Hematopoietic multipotent progenitor cell treated with erythropoietin and hydrocortisone succinate and interleukin-3 and kit ligand, for 6 days (in vitro differentiated cells): ENCODE measurements at regions not wholly inside any gene's neighbourhood (a gene's known extent, or its start where the extent isn't known, plus 50 kb on each side); places are given as distances from the start of the nearest gene placed in this dataset.

Experiments
- DNase-seq: peaks from one replicate; pipeline ENCODE4 v3.0.0-alpha.2; 2015

GRCh38 chr13:111597618-111598017 lies 277.2 kb downstream of the TEX29 start:
- DNase-seq = no peak

- DNase-seq = no peak
These were observed 278.3 kb downstream of the TEX29 start for GRCh38 chr13:111598747-111599146.

- no peak for DNase-seq
These were observed 279.3 kb downstream of the TEX29 start for GRCh38 chr13:111599791-111600190.

- DNase-seq = no peak
These were observed 282.4 kb downstream of the TEX29 start for GRCh38 chr13:111602874-111603273.

- no peak for DNase-seq
These were observed 283.7 kb downstream of the TEX29 start for GRCh38 chr13:111604097-111604496.

GRCh38 chr13:111608556-111608955 lies 288.1 kb downstream of the TEX29 start:
- no peak for DNase-seq

- DNase-seq = no peak
These were observed 289.2 kb downstream of the TEX29 start for GRCh38 chr13:111609631-111610030.

GRCh38 chr13:111610081-111610480 lies 289.6 kb downstream of the TEX29 start:
- DNase-seq = no peak

DNA sequence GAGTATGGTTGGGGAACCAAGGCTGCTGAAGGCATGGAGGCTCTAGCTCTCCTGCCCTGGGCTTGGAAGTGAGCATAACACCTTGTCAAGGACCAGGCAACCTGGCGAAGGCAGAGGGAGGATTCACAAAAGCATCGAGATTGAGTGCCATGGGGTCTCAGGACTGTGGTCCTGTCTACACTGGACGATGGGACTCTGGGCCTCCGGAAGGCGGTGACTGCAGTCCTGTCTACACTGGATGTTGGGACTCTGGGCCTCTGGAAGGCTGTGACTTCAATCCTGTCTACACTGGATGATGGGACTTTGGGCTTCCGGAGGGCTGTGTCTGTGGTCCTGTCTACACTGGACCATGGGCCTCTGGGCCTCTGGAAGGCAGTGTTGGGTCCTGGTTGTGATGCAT lies 290.4 kb downstream of the TEX29 start:
- no peak for DNase-seq

DNA sequence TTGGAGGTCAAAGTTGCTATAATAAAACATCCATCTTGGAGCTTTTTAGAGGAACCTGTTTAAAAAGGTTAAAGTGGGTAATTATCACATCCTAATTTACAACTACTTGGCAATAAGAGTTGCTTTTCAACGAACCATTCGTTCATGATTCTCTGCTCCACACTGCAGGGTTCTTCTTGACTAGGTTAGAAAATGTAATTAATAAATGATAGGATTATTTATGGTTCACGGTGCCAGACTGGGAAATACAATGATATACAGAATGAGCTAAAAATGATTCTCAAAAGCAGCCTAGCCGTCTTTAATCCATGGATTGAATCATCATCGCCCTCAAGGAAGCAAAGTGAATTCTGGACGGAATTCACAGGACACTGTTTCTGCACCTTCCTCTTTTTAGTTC lies 291.2 kb downstream of the TEX29 start:
- DNase-seq = no peak

- DNase-seq = no peak
These were observed 292.4 kb downstream of the TEX29 start for GRCh38 chr13:111612886-111613285.

- DNase-seq = no peak
These were observed 293.6 kb downstream of the TEX29 start for GRCh38 chr13:111614009-111614408.

DNA sequence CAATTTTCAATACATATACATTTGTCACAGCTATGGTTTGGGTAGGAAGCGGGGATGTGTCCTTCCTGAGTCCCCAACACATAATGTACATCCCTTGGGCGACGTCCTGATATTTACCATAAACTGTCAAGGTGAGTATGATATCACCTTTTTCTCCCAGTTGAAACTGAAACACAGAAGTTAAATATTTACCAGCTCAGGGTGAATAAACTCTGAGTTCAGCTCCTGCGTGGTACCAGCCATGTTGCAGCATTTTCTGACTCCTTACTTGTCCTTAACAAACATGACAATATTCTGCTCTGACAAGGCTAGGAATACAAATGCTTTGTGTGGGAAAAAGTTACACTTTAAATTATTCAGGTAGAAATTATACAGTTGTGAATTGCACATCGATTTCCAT lies 294.2 kb downstream of the TEX29 start:
- DNase-seq = no peak

GRCh38 chr13:111616203-111616602 lies 295.8 kb downstream of the TEX29 start:
- no peak for DNase-seq

DNA sequence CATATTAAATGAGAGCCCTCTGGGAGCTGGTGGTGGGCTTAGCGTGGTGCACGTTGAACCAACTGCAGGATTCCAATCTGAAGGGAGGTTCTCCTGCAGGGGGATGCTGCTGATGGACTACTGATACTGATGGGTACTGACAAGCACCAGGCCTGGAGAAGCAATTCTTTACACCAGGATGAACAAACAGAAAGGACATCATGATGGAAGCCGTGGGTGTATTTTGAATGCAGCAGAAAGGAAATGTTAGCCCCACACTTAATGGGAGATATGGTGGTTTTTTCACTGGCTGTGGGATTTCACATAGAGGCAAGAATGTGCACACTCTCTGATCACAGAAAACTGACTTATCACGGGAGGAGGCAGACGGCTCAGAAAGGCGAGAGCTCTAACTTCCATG lies 299.7 kb downstream of the TEX29 start:
- DNase-seq = no peak

- DNase-seq = no peak
These were observed 300.1 kb downstream of the TEX29 start for GRCh38 chr13:111620586-111620985.

- no peak for DNase-seq
These were observed 300.7 kb downstream of the TEX29 start for GRCh38 chr13:111621164-111621563.

- DNase-seq = no peak
These were observed 301.6 kb downstream of the TEX29 start for GRCh38 chr13:111622051-111622531.

GRCh38 chr13:111623208-111623607 lies 302.8 kb downstream of the TEX29 start:
- DNase-seq = no peak

GRCh38 chr13:111623743-111624505 lies 303.5 kb downstream of the TEX29 start:
- no peak for DNase-seq

GRCh38 chr13:111625526-111626315 lies 305.3 kb downstream of the TEX29 start:
- no peak for DNase-seq

GRCh38 chr13:111626371-111627305 lies 306.2 kb downstream of the TEX29 start:
- DNase-seq = no peak

GRCh38 chr13:111627596-111627995 lies 307.2 kb downstream of the TEX29 start:
- no peak for DNase-seq
